GM12873 (cell line): ENCODE measurements at regions not wholly inside any gene's neighbourhood (a gene's known extent, or its start where the extent isn't known, plus 50 kb on each side); places are given as distances from the start of the nearest gene placed in this dataset.

Source experiments
- CTCF ChIP-seq: IDR thresholded peaks from 2 replicates; pipeline ENCODE4 v1.5.1; 2012; ENCODE audit warnings: low read depth, mild to moderate bottlenecking, moderate library complexity, low read length, control low read depth; ENCODE audit not compliant: insufficient read depth; ENCODE audit errors: missing control alignments

- TF ChIP-seq CTCF, result no peak
Measured at GRCh38 chr3:11906407-11906806, 59.7 kb upstream of the TAMM41 start.

GRCh38 chr3:11907667-11908660 is 61.3 kb upstream of the TAMM41 start:
- TF ChIP-seq CTCF, result no peak

GRCh38 chr3:11908981-11909698 is 62.5 kb upstream of the TAMM41 start:
- no peak for TF ChIP-seq CTCF

GRCh38 chr3:11909726-11910125 is 63.0 kb upstream of the TAMM41 start:
- TF ChIP-seq CTCF, result no peak

- no peak for TF ChIP-seq CTCF
Measured at GRCh38 chr3:11910971-11911531, 64.4 kb upstream of the TAMM41 start.

GRCh38 chr3:11913316-11913715 is 66.6 kb upstream of the TAMM41 start:
- TF ChIP-seq CTCF, result no peak

- no peak for TF ChIP-seq CTCF
Measured at GRCh38 chr3:11914041-11914440, 67.4 kb upstream of the TAMM41 start.
